Hindlimb muscle (tissue), 1 donor: ENCODE measurements at regions not wholly inside any gene's neighbourhood (a gene's known extent, or its start where the extent isn't known, plus 50 kb on each side); places are given as distances from the start of the nearest gene placed in this dataset.

Experiments used
- DNase-seq: peaks from one replicate; pipeline ENCODE4 v3.0.0-alpha.2; 2013

DNA sequence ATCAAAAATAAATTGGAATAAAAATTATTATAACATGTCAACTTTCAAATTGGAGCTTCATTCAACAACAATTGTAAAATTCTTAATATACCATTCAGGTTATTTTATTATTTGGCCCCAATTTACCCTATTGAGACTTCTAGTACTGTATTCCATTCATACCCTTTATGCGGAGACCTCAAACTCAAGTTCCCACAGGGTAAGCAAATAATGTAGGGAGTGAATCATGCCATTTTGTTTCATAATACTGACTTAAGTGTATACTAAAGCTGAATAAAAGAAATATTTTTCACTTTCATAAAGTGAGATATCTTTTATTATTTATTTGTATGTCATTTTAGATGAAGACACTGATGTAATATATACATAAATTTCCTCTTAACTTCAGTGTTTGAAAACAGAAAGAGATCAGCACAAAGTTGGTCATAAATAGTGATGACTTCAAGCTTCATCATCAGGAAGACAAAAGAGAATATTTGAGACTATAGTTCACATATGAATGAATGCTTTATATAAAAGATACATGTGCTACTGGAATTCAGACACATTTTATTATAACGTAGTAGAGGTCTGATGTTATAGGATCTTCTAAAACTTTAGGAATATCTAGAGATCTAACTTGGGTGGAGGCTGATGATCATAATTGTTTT is 894.4 kb upstream of the PCDH9 start:
- DNase-seq: no peak

DNA sequence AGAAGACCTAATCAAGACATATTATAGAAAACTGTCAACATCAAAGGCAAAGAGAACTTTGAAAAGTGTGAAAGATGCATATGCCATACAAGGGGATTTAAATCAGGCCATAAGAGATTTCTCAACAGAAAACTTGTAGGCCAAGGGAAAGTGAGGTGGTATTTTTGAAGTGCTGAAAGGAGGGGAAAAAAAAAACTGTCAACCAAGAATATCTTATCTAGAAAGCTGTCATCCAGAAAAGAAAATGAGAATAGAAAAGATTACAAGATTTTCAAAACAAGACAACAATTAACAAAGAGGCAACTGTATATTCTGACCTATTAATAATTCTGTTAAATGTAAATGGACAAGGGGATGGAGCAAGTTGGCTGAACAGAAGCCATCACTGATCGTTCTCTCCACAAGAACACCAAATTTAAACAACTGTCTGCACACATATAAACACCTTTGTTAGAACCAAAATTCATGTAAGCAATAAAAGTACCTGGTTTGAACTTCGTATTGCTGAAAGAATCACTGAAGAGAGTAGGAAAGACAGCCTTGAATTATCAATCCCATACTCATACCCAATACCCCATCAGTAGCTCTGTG is 880.1 kb upstream of the PCDH9 start:
- no peak for DNase-seq

DNA sequence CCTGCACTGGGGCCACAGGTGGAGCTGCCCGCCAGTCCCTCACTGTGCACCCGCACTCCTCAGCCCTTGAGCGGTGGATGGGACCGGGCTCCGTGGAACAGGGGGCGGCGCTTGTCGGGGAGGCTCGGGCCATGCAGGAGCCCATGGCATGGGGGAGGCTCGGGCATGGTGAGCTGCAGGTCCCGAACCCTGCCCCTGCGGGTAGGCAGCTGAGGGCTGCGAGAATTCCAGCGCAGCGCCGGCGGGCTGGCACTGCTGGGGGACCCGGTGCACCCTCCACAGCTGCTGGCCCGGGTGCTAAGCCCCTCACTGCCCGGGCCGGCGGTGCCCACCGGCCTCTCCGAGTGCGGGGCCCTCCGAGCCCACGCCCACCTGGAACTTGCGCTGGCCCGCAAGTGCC is 877.5 kb upstream of the PCDH9 start:
- DNase-seq: no peak

DNA sequence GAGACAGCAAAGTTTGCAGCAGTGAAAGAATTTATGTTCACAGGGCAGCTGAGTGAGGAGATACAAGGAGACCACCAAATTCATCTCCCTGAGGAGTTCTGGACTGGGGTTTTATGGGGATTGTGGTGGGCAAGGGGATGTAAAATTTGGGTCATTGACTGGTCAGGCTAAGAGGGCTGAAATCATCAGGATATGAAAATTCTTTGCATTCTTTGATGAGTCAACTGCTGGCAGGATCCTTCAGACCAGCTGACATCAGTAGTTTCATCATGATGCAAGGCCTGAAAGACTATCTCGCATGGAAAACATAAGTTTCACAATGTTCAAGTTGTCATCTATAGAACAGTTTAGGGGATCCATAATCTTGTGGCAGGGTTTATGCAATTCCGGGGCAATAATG is 869.5 kb upstream of the PCDH9 start:
- no peak for DNase-seq

DNA sequence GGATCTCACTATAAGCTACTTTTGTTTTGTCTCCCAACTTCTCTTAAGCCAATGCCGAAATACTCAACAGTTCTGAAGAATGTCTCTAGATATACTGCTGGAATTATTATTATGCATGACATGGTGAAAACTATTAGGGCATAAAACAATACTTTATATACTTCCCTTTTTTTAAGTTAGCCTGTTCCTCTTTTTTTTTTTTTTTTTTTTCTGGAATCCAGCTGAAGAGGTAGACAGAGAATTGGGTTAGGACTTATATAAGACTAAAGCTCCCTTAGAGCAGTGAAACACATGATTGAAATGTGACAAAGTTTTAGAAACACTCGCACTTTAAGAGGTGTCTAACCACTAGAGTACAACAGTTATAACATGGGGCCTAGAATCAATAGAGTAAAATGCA is 850.9 kb upstream of the PCDH9 start:
- DNase-seq: no peak

DNA sequence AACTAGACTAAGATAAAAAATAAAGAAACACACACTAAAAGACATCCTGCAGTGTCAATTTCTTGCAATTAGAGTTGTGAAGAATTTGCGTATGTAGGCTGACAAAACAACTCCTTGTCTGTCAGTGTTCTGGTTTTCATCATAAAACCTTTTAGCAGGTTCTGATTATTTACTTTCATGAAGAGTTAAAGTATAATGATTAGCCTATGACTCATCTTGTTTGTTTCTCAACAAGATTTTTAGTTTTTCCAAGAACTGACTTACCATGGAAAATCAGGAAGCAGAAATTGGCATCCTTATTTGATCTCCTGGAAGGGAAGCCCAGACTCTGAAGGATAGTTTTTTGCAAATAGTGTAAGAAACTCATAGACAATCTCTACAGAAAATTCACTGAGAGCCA is 848.7 kb upstream of the PCDH9 start:
- no peak for DNase-seq

DNA sequence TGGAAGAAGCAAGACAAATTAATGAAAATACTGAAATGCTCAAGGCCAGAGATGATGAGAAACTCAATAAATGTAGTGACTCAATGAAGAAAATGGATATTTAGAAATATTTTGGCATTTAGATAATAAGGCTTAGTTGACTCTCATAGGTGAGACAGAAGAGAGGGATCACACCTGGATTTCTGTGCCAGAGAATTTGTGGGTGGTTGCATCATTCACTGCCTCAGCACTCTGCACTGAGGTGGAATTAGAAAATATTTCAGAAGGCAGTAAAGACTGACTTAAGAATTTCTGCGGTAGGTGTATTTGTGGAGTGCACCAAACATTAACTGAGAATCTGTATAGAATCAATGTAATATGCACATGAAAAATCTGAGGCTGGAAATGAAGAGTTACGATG is 848.3 kb upstream of the PCDH9 start:
- no peak for DNase-seq

DNA sequence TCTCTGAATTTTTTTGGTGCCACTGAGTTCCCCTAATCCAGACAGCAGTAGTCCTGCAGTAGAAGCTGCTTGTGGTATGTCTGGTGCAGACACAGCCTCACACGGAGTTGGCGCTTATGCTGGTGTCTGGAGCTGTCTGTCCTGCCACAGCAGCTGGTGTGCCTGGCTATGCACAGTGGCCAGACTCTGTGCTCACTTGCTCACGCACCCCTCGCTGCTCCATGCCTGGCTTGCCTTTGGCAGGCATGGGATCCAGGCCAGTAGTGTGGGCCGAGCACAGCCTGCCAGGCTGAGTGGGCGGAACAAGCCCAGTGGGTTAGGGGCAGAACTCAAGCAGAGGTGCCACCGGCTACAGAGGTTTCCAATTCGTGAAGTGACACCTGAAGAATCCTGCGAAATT is 845.9 kb upstream of the PCDH9 start:
- DNase-seq: no peak

DNA sequence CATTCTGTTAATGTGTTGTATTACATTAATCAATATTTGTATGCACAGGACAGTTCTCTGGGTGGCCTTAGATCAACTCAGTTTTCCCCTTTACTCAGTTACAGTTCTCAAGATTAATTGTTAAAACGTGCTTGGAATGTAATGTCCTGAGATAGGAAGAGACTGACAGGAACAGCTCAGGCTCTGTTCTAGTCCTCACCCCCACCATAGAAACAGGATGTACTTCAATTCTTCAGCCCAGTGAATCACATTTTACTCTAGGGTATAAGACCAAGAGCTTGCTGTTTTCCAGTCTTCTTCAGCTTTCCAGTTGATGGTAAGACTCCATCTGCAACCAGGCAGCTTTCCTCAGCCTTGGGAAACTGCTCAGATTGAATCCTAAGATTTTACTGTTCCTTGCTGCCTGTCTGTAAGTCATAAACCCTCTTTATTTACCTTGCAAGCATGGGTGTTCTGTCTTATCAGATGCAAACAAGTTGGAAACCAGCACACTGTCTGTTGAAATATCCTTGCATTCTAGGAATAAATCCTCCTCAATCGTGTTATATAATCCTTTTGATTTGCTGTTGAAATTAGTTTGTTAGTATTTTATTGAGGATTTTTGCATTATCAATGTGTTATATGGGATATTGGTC is 836.9 kb upstream of the PCDH9 start:
- no peak for DNase-seq

DNA sequence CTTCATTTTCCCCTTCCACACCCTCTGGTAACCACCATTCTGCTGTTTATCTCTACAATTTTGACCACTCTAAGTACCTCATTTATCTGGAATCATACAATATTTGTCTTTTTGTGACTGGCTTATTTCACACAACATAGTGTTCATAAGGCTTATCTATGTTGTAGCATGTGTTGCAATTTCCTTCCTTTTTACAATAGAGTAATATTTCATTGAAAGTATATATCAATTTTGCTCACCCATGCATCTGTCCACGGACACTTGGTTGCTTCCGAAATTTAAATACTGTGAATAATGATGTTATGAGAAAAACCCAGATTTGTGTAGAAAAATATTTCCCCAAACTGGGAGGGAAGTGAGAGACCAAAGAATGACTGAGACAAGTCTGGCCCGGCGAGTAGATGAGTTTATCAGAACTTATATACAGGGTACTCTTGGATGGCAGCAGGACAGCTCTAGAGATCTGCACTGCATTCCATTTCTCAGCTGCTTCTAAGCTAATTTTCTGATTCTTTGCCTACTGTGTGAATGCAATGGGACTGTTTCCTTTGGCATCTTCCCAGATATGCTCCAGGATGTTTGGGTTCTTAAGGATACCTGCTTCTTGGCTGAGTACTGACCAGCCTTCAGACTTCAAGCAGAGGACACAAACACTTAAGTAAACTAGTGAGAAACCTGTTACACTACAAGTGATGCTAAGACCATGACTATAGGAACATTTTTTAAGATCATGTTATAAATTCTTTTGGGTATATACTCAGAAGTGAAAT is 834.0 kb upstream of the PCDH9 start:
- no peak for DNase-seq

DNA sequence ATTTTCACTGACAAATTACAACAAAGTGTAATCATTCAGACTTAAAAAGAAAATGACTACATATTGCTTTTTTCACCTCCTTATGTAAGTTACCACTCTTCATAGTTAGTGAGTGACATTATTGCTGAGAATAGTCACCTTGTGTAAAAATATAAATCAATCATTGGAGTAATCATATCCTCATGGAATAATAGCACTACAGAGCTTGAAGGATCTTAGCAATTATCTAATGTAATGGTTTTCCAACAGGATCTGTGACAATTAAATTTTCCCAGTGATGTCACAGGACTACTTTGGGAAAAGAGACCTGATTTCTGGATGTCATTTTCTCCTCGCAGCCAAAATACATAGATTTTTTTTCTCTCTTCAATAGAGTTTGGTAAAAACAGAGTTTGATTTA is 833.0 kb upstream of the PCDH9 start:
- no peak for DNase-seq

DNA sequence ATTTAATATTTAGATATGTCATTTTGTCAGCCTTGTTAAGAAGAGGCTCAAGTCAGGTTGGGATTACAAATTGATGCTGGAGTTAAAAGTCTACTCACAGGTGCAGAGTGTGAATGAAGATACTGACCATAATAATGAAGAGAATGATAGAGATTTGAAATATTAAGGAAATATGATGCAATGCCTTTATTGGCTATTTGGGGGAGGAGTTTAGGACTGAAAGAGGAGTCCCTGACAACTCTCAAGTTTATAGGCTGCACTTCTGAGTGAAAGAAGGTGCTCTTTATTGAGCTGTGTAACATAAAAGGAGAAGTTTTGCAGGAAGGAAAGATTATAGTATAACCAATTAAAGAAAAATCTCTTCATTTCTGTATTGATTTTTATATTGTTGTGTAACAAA is 827.7 kb upstream of the PCDH9 start:
- no peak for DNase-seq

DNA sequence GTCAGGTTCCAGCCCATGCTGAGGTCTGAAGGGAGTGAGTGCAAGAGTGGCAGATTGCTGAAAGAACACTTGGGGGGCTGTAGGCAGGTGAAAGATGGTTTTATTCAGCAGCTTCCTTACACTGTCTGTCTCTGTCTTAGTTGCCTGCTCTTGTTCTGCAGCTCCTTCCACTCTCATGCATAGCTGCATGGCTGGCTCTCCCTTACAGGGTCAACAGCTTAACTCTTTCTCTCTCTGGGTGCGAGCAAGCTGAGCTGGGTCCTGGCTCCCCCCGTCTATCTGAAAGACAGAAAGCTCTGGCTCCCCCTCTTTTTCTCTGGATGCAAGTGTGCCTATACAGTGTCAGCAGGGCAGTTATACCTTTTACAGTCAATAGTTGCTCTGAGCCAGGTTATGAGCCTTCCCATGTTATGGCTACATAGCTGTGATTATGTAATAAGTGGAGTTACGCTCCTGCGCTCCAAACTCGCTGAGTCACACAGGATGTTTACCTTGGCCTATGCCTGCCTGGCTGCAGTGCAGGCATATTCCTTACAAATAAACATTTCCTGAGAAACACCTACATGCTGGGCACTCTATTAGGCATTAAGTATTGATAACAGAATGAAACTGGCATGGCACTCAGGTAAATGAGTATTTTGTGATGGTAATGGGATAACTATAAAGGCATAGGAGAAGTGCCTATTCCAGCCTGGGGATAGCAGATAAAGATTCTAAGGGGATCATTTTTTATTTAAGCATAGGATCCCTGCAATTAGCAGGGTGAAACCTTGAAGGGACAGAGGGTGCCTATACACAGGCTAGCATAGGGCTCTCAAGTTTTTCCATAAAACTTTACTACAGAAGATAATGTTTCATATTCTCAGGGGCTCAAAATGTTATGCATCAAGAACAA is 826.9 kb upstream of the PCDH9 start:
- DNase-seq: no peak

DNA sequence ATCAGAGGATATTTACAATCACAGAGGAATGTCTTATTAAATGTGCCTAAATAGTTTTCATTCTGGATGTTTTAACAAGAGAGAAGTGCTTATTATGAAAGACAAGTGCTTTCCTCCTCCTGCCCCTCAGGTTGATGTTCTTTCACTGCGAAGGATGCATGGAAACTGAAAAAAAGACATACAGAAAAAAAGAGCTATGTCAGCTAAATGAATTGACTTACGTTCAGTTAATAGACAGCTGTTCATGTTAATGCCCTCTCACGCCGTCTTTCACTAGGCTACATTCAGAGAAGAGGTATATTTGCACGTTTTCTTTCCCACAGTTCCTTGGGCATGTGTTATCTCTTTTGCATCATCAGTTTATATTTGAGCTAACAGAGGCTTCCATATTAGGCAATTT is 821.8 kb upstream of the PCDH9 start:
- DNase-seq: no peak

DNA sequence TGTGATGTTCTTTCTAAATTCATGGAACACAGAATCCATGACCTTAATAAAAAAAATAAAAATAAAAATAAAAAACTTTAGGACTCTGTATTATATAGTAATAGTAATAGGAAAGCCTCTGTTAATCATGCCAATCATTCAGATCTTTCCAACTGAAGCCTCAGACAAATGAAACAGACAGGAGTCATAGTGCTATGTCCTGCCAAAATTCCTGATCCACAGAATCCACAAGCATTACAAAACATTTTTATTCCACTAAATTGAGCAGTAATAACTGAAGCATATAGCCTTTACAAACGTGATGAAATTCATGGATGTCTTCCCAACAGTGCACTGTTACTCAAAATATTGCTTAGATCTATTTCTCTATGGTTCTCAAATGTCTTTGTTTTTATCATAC is 820.6 kb upstream of the PCDH9 start:
- DNase-seq: no peak

DNA sequence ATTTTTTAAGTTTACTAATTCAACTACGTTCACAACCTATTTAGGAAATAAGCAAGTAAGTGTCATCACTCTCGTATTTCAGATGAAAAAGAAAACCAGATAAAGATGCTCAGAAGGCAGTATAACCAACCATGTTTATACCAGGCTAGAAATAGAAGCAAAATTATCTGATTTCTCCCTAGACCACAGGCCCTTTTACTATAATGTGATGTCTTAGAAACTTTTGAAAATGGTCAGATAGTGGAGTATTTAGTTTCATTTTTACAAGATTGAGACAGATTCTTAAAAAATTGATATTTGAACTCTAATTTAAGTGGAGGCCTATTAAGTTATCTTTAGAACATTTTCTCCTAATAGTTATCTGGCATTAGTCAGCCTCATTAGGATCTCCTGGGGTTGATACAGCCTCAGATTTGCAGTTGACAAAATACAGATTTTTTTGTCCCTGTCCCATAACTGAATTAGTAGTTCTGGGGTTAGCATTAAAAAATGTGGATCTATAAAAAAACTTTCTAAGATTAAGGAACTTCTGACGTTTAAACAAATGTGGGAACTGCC is 818.7 kb upstream of the PCDH9 start:
- no peak for DNase-seq

DNA sequence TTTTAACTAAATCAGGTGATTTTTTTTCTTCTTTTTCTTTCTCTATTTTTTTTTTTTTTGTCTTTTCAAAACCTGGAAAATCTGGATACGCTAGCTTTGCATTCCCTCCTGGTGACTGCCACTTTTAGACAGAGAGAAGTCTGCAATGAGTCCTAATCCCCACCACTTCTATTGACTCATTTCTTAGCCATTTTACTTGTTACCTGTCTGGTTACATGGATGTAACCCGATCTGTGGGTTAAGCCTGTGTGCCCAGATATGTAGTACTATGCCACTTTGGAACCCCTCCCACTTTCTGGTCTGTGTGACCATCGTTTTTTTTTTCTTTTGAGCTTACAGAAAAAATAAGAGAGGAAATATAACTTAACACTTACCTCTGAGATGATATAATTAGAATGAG is 817.8 kb upstream of the PCDH9 start:
- no peak for DNase-seq

DNA sequence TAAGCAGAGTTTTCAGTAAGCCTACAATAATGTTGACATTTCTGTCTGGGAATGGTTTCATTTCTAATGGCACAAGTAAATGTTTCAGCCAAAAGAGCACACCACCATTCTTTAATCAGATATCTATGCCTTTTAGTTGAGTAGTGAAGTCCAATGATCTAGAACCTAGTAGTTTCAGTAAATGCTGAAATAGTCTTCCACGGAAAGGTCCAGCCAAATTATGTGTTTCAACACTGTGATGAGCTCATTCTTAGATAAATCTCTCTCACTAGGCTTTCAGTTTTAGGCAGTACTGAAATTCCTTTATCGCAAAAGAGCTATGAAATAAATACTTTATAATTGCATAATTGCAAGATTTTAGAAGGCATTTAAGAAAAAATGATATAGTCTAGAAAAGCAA is 816.8 kb upstream of the PCDH9 start:
- DNase-seq: no peak

DNA sequence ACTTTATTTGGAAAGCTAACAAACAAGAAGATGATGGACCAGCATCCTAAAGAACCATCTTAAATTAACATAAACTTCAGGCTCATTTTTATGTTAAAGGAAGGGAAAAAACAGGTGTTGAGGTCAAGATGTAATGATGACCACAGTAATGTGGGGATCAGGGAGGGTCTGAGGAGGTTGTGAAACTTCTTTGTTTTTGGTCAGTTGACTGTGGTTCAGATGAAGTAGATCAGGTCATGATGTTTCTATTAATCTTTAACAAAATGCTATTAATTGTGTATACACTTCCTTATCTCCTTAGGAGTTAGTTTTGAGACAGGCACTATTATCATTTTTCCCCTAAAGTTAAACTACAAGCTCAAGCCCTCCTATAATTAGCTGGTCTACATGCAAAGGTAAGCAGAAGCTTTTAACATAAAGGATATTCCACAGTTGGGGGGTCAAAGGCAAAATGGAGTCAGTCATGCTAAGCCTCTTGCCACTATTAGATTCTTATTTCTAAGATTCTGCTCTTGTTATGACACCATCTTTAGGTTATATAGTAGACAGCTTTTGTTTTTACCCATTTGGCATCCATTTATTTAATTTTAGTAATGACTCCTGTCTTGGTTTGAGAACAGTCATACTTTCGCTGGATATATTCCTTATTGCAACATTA is 800.1 kb upstream of the PCDH9 start:
- no peak for DNase-seq

DNA sequence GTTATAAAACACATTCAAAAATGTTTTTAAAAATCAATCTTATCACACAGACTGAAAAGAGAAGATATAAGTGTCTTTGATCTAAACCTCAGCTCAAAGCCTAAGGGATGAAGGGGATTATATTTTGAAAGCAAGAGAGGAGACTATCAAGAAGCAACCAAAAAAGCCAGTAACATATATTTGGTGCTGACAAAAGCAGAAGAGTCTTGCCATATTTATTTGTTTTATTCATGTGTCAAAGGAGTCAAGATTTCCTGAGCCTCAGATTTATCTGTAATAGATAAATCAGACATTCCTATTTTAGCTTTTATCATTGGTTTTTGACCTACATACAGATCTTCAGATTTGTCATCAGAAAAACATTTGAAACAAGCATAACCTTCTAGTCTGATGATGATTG is 798.6 kb upstream of the PCDH9 start:
- DNase-seq: no peak

DNA sequence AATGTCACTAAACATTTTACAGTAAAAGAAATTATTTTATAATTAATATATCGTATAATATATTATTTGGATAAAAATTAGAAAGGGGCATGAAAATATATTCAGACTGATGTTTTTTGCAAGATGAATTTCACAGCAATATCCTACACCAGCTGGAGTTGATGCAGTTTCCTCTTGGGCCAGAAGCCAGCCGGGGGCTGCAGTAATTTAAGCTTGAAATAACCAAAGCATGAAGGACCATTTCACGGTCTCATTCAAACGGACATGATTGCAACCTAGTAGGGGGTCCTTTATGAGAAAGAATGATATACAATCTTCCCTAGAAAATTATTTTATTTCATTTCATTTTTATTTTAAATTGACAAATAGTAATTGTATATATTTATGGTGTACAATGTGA is 797.2 kb upstream of the PCDH9 start:
- peak; percentile 15 for DNase-seq

DNA sequence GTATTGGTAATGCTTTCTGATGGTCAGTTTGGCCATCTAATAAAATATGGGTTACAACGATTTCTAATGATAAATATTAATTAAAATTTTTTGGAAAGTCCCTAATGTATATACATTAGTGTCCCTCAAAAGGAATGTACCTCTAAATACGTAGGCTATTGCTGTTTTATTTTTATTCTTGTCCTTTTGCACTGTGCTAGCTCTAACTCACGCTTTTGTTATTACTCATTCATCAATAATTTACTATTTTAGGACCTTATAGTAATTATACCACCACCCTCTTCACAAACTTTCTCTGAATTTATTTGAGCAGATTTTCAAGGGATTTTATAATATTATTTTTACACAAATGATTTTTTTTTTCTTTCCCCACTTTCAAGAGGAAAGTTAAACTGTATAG is 795.9 kb upstream of the PCDH9 start:
- DNase-seq: no peak
